ENCODE measurements at regions not wholly inside any gene's neighbourhood (a gene's known extent, or its start where the extent isn't known, plus 50 kb on each side); places are given as distances from the start of the nearest gene placed in this dataset.

DNA sequence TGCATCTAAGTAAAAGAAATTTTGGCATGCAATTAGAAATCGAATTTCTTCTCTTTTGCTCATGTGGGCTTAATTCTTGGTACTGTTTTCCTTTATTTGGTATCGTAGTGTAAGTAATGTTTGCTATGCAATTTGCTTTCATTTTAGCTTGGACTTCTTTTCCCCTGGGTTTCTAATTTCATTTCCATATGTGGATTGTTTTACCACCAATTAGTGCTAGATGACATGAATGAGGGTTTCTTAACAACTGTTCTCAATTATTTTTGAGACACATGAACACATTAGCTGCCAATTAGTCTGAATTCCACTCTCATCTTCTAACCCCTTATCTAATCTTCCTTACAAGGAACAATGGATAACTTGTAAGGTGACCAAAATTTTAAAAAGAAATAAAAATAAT is 1047.2 kb upstream of the PIK3C3 start:
- H3K27ac ChIP-seq: no peak overlapping the region
- ChIA-PET POLR2A (ENCODE audit: low non-redundant PET) (no interaction called here), CTCF (no interaction called here)
- TF ChIP-seq, protein P1, sequence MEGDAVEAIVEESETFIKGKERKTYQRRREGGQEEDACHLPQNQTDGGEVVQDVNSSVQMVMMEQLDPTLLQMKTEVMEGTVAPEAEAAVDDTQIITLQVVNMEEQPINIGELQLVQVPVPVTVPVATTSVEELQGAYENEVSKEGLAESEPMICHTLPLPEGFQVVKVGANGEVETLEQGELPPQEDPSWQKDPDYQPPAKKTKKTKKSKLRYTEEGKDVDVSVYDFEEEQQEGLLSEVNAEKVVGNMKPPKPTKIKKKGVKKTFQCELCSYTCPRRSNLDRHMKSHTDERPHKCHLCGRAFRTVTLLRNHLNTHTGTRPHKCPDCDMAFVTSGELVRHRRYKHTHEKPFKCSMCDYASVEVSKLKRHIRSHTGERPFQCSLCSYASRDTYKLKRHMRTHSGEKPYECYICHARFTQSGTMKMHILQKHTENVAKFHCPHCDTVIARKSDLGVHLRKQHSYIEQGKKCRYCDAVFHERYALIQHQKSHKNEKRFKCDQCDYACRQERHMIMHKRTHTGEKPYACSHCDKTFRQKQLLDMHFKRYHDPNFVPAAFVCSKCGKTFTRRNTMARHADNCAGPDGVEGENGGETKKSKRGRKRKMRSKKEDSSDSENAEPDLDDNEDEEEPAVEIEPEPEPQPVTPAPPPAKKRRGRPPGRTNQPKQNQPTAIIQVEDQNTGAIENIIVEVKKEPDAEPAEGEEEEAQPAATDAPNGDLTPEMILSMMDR (conservative IDR thresholded peaks at IDR 0.05; ENCODE audit: low read depth): no peak
- DNase-seq (ENCODE audit: low spot score): no peak

GRCh38 chr18:40904295-40904694 is 1050.7 kb upstream of the PIK3C3 start:
- ChIA-PET CTCF (no interaction called here), POLR2A (ENCODE audit: low non-redundant PET) (no interaction called here)
- TF ChIP-seq, protein P1 (conservative IDR thresholded peaks at IDR 0.05; ENCODE audit: low read depth): no peak
- H3K27ac ChIP-seq: no peak overlapping the region
- no peak for DNase-seq (ENCODE audit: low spot score)

DNA sequence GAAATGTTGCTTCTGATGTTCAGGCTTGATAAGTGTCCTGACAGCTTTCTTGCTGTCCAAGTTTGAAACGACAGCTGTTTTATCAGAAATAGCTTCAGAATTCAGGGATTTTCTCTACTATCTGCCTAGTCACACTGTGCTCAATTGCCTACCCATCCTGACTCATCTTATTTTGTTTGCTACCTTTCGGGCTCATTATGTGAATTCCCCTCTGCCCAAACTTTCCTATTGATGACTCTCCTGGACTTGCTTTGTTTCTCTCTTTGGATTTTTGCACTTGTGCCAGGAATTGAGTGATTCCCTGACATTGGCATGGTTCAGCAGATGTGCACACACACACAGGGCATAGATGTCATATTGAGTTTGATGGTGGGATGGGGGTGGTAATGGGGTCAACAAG is 1052.6 kb upstream of the PIK3C3 start:
- H3K27ac ChIP-seq: no peak overlapping the region
- TF ChIP-seq, protein P1 (conservative IDR thresholded peaks at IDR 0.05; ENCODE audit: low read depth): no peak
- DNase-seq (ENCODE audit: low spot score): no peak
- ChIA-PET POLR2A (ENCODE audit: low non-redundant PET) (no interaction called here), CTCF (no interaction called here)

DNA sequence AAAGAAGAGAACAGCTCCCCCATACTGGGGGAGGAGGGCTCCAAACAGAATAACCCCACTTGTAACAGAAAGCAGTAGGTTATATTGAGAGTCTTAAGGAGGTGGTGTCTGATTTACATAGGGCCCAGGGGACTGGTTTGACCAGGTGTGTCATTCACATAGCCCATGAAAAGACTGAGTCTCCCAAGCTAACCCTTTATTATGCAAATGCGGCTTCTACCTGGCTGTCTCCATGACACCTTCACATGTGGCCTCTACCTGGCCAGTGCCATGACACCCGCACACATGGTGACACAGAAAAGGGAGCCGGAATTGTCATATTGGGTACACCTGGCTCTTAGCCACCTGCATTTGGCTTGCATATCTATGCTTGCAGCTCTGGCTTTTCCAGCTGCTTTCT is 1057.2 kb upstream of the PIK3C3 start:
- TF ChIP-seq, protein P1 (conservative IDR thresholded peaks at IDR 0.05; ENCODE audit: low read depth): no peak
- POLR2A ChIA-PET (ENCODE audit: low non-redundant PET): no interaction called here
- DNase-seq (ENCODE audit: low spot score): no peak
- no peak overlapping the region for H3K27ac ChIP-seq
- CTCF ChIA-PET: no interaction called here

- DNase-seq (ENCODE audit: low spot score): no peak
- ChIA-PET POLR2A (ENCODE audit: low non-redundant PET) (no interaction called here), CTCF (no interaction called here)
Measured at GRCh38 chr18:40883271-40883670, 1071.8 kb upstream of the PIK3C3 start.

DNA sequence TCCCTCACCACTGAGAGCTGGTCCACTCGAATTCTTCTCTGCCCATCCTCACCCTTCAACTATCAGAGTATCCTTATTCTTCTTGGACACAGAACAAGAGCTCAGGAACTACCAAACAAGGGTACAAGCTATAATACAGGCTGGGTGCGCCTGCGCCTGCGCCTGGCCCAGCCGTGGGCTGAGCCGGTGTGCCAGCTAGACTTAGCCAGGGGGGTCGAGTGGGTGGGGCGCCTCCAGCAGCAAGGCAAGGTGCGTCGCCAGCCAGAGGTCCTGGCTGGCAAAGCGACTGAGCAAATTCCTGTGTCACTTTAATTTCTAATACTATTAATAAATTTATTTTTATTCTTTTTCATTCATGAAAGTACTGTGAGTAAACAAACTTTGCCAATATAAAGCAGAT is 1072.6 kb upstream of the PIK3C3 start:
- no peak for DNase-seq (ENCODE audit: low spot score)
- H3K27ac ChIP-seq: no peak overlapping the region
- TF ChIP-seq, protein P1 (conservative IDR thresholded peaks at IDR 0.05; ENCODE audit: low read depth): no peak
- ChIA-PET POLR2A (ENCODE audit: low non-redundant PET) (no interaction called here), CTCF (no interaction called here)

More at GRCh38 chr18:40883271-40883670, 1071.8 kb upstream of the PIK3C3 start:
- H3K27ac ChIP-seq: no peak overlapping the region
- TF ChIP-seq, protein P1 (conservative IDR thresholded peaks at IDR 0.05; ENCODE audit: low read depth): no peak

- ChIA-PET CTCF (no interaction called here), POLR2A (ENCODE audit: low non-redundant PET) (no interaction called here)
- no peak for DNase-seq (ENCODE audit: low spot score)
- TF ChIP-seq, protein P1 (conservative IDR thresholded peaks at IDR 0.05; ENCODE audit: low read depth): no peak
- no peak overlapping the region for H3K27ac ChIP-seq
Measured at GRCh38 chr18:40878371-40878770, 1076.7 kb upstream of the PIK3C3 start.

Measured in RWPE1 (cell line).